GM10266 (cell line): ENCODE measurements at regions not wholly inside any gene's neighbourhood (a gene's known extent, or its start where the extent isn't known, plus 50 kb on each side); places are given as distances from the start of the nearest gene placed in this dataset.
A peak's percentile ranks its signal among the peaks of the same experiment; 100 is the strongest.

Experiments used
- DNase-seq: peaks from one replicate; pipeline ENCODE4 v3.0.0; 2012; ENCODE audit errors: extremely low spot score
- TF ChIP-seq, protein P1 (sequence below): IDR thresholded peaks from 2 replicates; pipeline ENCODE4 v1.5.1; 2012; ENCODE audit warnings: mild to moderate bottlenecking, low read depth; ENCODE audit not compliant: control insufficient read depth, insufficient read depth; ENCODE audit errors: missing control alignments

DNA sequence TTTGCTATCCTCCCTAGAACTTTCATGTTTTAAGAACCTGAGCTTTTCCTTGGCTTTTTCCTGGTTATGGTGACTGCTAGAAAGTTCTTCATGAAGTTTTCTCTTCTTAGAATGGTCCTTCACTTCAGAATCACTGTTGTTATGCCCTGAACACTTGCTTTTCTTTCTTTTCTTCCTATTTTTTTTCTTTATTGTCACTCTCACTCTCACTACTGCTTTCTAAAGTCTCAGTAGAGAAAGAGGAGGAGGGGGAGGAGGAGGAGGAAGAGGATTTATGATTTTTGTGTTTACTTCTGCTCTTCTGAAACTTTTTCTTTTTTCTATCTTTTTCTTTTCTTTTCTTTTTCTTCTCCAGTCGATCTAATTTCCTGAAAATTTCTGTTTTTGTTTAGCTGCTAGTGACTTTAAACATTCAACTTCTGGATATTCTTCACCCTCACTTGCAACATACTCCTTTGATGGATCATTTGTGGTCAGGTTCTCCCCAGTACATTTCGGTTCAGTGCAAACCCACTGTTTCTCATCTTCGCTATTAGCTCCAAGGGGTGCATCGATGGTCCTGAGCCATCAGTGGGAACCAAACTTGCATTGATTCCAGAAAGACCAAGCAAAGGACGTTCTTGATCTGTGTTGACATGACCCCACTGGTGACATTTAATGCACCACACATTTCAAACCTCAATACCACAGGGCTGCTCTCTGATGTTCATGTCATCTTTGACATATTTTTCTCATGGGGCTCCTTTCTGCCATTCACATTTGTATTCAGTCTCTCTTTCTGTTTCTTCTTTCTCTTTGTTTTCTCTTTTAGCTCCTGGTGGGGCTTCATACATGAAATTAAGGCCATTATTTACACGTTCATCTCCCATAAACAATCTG, 81.6 kb upstream of the HAND1 start:
- TF ChIP-seq, protein P1, sequence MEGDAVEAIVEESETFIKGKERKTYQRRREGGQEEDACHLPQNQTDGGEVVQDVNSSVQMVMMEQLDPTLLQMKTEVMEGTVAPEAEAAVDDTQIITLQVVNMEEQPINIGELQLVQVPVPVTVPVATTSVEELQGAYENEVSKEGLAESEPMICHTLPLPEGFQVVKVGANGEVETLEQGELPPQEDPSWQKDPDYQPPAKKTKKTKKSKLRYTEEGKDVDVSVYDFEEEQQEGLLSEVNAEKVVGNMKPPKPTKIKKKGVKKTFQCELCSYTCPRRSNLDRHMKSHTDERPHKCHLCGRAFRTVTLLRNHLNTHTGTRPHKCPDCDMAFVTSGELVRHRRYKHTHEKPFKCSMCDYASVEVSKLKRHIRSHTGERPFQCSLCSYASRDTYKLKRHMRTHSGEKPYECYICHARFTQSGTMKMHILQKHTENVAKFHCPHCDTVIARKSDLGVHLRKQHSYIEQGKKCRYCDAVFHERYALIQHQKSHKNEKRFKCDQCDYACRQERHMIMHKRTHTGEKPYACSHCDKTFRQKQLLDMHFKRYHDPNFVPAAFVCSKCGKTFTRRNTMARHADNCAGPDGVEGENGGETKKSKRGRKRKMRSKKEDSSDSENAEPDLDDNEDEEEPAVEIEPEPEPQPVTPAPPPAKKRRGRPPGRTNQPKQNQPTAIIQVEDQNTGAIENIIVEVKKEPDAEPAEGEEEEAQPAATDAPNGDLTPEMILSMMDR: no peak
- peak; percentile 39 for DNase-seq

DNA sequence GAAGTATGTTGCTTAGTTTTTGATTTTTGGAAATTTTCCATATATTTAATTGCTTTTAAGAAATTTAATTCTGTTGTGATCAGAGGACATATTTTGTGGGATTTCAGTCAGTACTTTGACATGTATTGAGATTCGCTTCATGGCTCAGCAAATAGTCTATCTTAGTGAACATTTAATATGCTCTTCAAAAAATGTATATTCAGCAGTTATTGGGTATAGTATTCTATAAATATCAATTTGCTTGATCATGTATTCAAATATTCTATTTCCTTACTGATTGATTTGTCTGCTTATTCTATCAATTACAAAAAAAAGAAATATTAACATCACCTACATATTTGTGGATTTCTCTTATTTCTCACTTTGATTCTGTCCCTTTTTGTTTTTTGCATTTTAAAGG, 79.5 kb upstream of the HAND1 start:
- TF ChIP-seq, protein P1: no peak

DNA sequence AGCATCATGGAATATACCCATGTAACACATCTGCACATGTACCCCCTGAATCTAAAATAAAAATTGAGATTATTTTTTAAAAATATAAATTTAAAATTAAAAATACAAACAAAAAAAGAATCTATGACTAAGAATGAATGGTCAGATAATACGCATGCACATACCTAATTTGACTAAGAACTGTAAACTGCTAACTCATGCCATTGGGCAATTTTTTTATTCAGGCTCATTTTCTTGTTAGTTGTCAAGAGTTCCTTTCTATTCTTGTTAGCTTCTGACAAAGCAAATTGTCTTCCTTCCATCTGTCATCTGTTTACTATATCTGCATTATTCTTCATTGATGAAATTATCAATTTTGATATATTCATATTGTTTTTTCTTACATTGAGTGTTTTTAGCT, 69.5 kb upstream of the HAND1 start:
- TF ChIP-seq, protein P1: no peak
- DNase-seq: no peak

More for the DNA sequence above, 79.5 kb upstream of the HAND1 start:
- DNase-seq: no peak

DNA sequence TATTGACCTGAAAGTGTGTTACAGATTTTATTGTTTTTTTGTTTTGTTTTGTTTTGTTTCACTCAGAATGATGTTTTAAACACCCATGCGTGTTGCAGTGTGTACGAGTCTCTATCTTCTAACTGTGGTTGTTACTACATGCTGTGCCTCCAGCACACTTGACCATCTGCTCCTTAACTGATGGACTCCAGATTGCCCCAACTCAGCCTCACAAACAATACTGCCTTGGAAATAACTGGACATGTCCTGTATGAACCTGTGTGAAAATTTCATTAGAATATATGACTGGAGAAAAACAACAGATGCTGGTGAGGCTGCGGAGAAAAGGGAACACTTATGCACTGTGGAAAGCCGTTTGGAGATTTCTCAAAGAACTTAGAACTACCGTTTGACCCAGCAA, 68.7 kb upstream of the HAND1 start:
- no peak for DNase-seq
- TF ChIP-seq, protein P1: no peak

DNA sequence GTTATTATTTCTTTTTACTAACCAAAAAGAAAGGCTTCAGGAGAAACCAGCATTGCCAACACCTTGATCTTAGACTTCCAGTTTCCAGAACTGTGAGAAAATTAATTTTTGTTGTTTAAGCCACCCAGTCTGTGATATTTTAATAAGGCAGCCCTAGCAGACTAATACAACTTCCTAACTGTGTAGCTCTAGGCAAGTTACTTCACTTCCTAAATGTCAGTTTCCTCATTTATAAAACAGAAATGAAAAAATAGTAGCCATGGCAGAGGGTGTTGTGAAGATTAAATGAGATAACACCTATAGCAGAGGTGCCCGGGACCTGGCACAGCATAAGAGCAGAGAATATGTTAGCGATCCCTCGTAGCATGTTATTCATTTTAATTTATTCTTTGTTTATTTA, 66.6 kb upstream of the HAND1 start:
- no peak for DNase-seq
- TF ChIP-seq, protein P1: no peak

DNA sequence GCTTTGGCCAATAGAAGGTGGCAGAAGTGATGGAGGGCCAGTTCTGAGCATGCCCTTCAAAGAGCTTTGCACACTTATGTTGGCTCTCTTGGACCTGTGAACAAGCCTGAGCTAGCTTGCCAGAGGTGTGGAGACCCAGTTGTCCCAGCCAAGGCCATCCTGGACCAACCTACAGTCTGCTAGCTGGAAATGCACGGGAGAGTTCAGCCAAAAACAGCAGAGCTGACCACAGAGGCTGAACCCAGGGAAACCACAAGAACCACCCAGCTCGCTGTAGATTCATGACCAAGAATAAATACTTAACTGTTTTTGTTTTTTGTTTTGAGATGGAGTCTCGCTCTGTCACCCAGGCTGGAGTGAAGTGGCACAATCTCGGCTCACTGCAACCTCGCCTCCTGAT, 65.4 kb upstream of the HAND1 start:
- DNase-seq: no peak
- TF ChIP-seq, protein P1: no peak

DNA sequence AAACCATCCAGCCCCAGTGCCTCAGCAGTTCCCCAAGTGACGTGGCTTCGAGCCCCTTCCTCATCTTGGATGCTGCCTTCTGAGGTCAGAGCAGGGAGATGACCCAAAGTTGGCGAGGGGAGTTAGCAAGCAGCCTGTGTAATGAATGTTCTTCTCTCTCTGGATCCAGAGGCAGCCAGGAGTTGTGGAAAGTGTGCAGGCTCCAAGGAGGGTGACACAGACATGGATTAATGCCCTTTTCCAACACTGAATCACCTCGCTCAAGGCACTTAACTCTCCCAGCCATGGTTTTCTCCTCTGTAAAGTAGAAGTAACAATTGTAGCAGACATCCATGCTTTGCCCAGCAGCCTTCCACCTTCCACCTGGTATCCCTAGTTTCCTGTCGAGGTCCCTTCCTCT, 64.6 kb upstream of the HAND1 start:
- DNase-seq: no peak

More for the DNA sequence above, 64.6 kb upstream of the HAND1 start:
- TF ChIP-seq, protein P1: no peak
